HCT116 (cell line): ENCODE measurements at regions not wholly inside any gene's neighbourhood (a gene's known extent, or its start where the extent isn't known, plus 50 kb on each side); places are given as distances from the start of the nearest gene placed in this dataset.

Source experiments
- ATAC-seq: fragments of 200-7000 bp; cut with Tn5 transposase; 2 replicates; pipeline ENCODE4 v1.9.1; 2020; ENCODE audit warnings: mild to moderate bottlenecking, moderate library complexity
- BruUV-seq: library from RNA; stranded (reverse); fragments of 400-500 nt; replicated peaks from 2 replicates; lab custom pipeline; 2021; lab: Mats Ljungman, UMichigan
- CTCF ChIA-PET: fragments of 300-600 bp; sonication (Branson Sonifier 250); formaldehyde crosslinking; loops from one replicate; lab custom pipeline; 2021; ENCODE audit warnings: antibody characterized with exemption; lab: Charles Lee
- POLR2A ChIA-PET: fragments of 300-600, 350-600 bp; sonication (Branson Sonifier 250); formaldehyde crosslinking; loops from one replicate; lab custom pipeline; 2021; ENCODE audit warnings: antibody characterized with exemption; lab: Charles Lee
- RAD21 ChIA-PET, 2 experiments: fragments of 300-600 bp; sonication (Branson Sonifier 250); formaldehyde crosslinking; loops; one replicate each; lab custom pipeline; 2023; ENCODE audit warnings: low total read pairs in 2 of 2; ENCODE audit not compliant: uncharacterized antibody in 2 of 2, unreplicated experiment in 2 of 2, low non-redundant PET in 1 of 2; lab: Charles Lee
- DNase-seq: peaks from one replicate; pipeline ENCODE4 v3.0.0-alpha.2; 2010; ENCODE audit warnings: low read depth, low spot score
- H2AFZ ChIP-seq: fragments of 200-600 bp; shearing (Covaris generic), sonication (generic); 2 replicates; pipeline ENCODE4 v1.6.1; 2017; ENCODE audit warnings: low read depth, mixed run types, mixed read lengths, antibody characterized with exemption, low read length; ENCODE audit not compliant: poor library complexity, severe bottlenecking
- H3K27ac ChIP-seq: 2 replicates; pipeline ENCODE4 v1.5.1; 2012; ENCODE audit warnings: low read depth, low read length
- H3K27me3 ChIP-seq: fragments of 200-600 bp; sonication (generic); 2 replicates; pipeline ENCODE4 v1.6.1; 2016; ENCODE audit warnings: mixed run types, low read length, mixed read lengths; ENCODE audit not compliant: insufficient read depth
- H3K36me3 ChIP-seq, 2 experiments: fragments of 200-500 bp in 1 of 2; fragments of 200-600 bp in 1 of 2; sonication (Bioruptor generic) in 1 of 2; sonication (generic) in 1 of 2; 2 replicates each; pipeline versions ENCODE4 v1.5.1 to v1.6.1; 2014 to 2016; ENCODE audit warnings: low read length in 2 of 2, inconsistent platforms in 1 of 2, mixed read lengths in 1 of 2, mixed run types in 1 of 2; ENCODE audit not compliant: insufficient read depth in 2 of 2, control insufficient read depth in 1 of 2
- H3K4me1 ChIP-seq, 2 experiments: fragments of 200-600 bp in 1 of 2; sonication (generic) in 1 of 2; 2 replicates each; pipeline versions ENCODE4 v1.5.1 to v1.6.1; 2012 to 2017; ENCODE audit warnings: low read length in 2 of 2, inconsistent platforms in 1 of 2, mild to moderate bottlenecking in 1 of 2, mixed read lengths in 1 of 2, mixed run types in 1 of 2, moderate library complexity in 1 of 2; ENCODE audit not compliant: insufficient read depth in 2 of 2, control insufficient read depth in 1 of 2
- H3K4me2 ChIP-seq: fragments of 200-600 bp; sonication (generic); 2 replicates; pipeline ENCODE4 v1.6.1; 2017; ENCODE audit warnings: mixed run types, low read length, mixed read lengths
- H3K4me3 ChIP-seq, 2 experiments: fragments of 200-600 bp in 1 of 2; sonication (generic) in 1 of 2; replicated peaks in 1 of 2; 2 replicates each; pipeline ENCODE4 v1.5.1; 2011 to 2016; ENCODE audit warnings: low read length in 2 of 2, control low read depth in 1 of 2, low read depth in 1 of 2, mild to moderate bottlenecking in 1 of 2, mixed read lengths in 1 of 2, mixed run types in 1 of 2
- H3K79me2 ChIP-seq: fragments of 200-600 bp; sonication (generic); 2 replicates; pipeline ENCODE4 v1.6.1; 2017; ENCODE audit warnings: mild to moderate bottlenecking, mixed run types, low read length, moderate library complexity, mixed read lengths; ENCODE audit not compliant: insufficient read depth
- H3K9ac ChIP-seq: fragments of 200-600 bp; sonication (generic); 2 replicates; pipeline ENCODE4 v1.6.1; 2016; ENCODE audit warnings: low read length, mixed read lengths
- H3K9me2 ChIP-seq: fragments of 200-600 bp; sonication (generic), shearing (Covaris generic); 2 replicates; pipeline ENCODE4 v1.6.1; 2017; ENCODE audit warnings: mixed run types, mild to moderate bottlenecking, moderate library complexity; ENCODE audit not compliant: insufficient read depth
- H3K9me3 ChIP-seq, 2 experiments: fragments of 200-500 bp in 1 of 2; fragments of 200-600 bp in 1 of 2; sonication (Bioruptor generic) in 1 of 2; sonication (generic) in 1 of 2; 2 replicates each; pipeline ENCODE4 v1.6.1; 2014 to 2017; ENCODE audit warnings: low read length in 2 of 2, mixed read lengths in 2 of 2, inconsistent platforms in 1 of 2, low read depth in 1 of 2, mild to moderate bottlenecking in 1 of 2, mixed run types in 1 of 2, moderate library complexity in 1 of 2; ENCODE audit not compliant: control insufficient read depth in 1 of 2, insufficient read depth in 1 of 2
- H4K20me1 ChIP-seq: fragments of 200-600 bp; sonication (generic), shearing (Covaris generic); 2 replicates; pipeline ENCODE4 v1.6.1; 2017; ENCODE audit warnings: mixed run types, mild to moderate bottlenecking, moderate library complexity; ENCODE audit not compliant: insufficient read depth
- CBX3 ChIP-seq: IDR thresholded peaks from 2 replicates; pipeline ENCODE4 v1.6.1; 2012; ENCODE audit warnings: low read depth
- CEBPB ChIP-seq: IDR thresholded peaks from 2 replicates; pipeline ENCODE4 v1.6.1; 2012; ENCODE audit warnings: low read depth
- EZH2 ChIP-seq: fragments of 200-600 bp; sonication (generic); IDR thresholded peaks from 2 replicates; pipeline ENCODE4 v1.6.1; 2017; ENCODE audit warnings: antibody characterized with exemption, mixed run types
- EZH2phosphoT487 ChIP-seq: fragments of 200-600 bp; IDR thresholded peaks from 2 replicates; pipeline ENCODE4 v1.6.1; 2018; ENCODE audit warnings: antibody characterized with exemption, borderline replicate concordance
- FOSL1 ChIP-seq: IDR thresholded peaks from 2 replicates; pipeline ENCODE4 v1.6.1; 2012; ENCODE audit warnings: low read depth
- JUND ChIP-seq: IDR thresholded peaks from 2 replicates; pipeline ENCODE4 v1.6.1; 2012
- MAX ChIP-seq: IDR thresholded peaks from 2 replicates; pipeline ENCODE4 v1.6.1; 2012
- RAD21 ChIP-seq: IDR thresholded peaks from 2 replicates; pipeline ENCODE4 v1.6.1; 2012; ENCODE audit warnings: low read depth, mild to moderate bottlenecking
- SIN3A ChIP-seq: IDR thresholded peaks from 2 replicates; pipeline ENCODE4 v1.6.1; 2012; ENCODE audit warnings: low read depth
- SP1 ChIP-seq: IDR thresholded peaks from 2 replicates; pipeline ENCODE4 v1.6.1; 2012; ENCODE audit warnings: low read depth
- YY1 ChIP-seq: IDR thresholded peaks from 2 replicates; pipeline ENCODE4 v1.6.1; 2011; ENCODE audit warnings: low read length, low read depth, moderate library complexity, mild to moderate bottlenecking; ENCODE audit not compliant: insufficient replicate concordance; ENCODE audit errors: extremely low read depth
- ZFX ChIP-seq: fragments of 450-650 bp; IDR thresholded peaks from 2 replicates; pipeline ENCODE4 v1.6.1; 2017
- intact Hi-C: fragments of 100-400 bp; cut with micrococcal nuclease; formaldehyde crosslinking; loops from 2 replicates; pipeline ENCODE4 v1.10.0; 2022
- TF ChIP-seq, protein P1 (sequence below): IDR thresholded peaks from 2 replicates; pipeline ENCODE4 v1.6.1; 2011; ENCODE audit warnings: mild to moderate bottlenecking, low read length, moderate library complexity; ENCODE audit not compliant: insufficient replicate concordance; ENCODE audit errors: extremely low read depth
- TF ChIP-seq, protein P2 (sequence below), 3 experiments: fragments of 200-600 bp in 1 of 3; sonication (generic) in 1 of 3; IDR thresholded peaks in 2 of 3; conservative IDR thresholded peaks in 1 of 3; 2 replicates each; pipeline ENCODE4 v1.5.1; 2012 to 2017; ENCODE audit warnings: low read depth in 2 of 3, low read length in 2 of 3, antibody characterized with exemption in 1 of 3, borderline replicate concordance in 1 of 3, control low read depth in 1 of 3, mild to moderate bottlenecking in 1 of 3, mixed read lengths in 1 of 3, mixed run types in 1 of 3, moderate library complexity in 1 of 3; ENCODE audit not compliant: insufficient read depth in 1 of 3

GRCh38 chr12:84702001-84702400, 210.6 kb downstream of the SLC6A15 start:
- no peaks in the 10 kb centered on the region for H4K20me1 ChIP-seq
- H3K27ac ChIP-seq: no peak overlapping the region
- no peak for ATAC-seq
- DNase-seq: no peak
- no peak for TF ChIP-seq SIN3A
- TF ChIP-seq, protein P1, sequence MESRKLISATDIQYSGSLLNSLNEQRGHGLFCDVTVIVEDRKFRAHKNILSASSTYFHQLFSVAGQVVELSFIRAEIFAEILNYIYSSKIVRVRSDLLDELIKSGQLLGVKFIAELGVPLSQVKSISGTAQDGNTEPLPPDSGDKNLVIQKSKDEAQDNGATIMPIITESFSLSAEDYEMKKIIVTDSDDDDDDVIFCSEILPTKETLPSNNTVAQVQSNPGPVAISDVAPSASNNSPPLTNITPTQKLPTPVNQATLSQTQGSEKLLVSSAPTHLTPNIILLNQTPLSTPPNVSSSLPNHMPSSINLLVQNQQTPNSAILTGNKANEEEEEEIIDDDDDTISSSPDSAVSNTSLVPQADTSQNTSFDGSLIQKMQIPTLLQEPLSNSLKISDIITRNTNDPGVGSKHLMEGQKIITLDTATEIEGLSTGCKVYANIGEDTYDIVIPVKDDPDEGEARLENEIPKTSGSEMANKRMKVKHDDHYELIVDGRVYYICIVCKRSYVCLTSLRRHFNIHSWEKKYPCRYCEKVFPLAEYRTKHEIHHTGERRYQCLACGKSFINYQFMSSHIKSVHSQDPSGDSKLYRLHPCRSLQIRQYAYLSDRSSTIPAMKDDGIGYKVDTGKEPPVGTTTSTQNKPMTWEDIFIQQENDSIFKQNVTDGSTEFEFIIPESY: no peak
- TF ChIP-seq EZH2phosphoT487: no peak
- no peak for TF ChIP-seq RAD21
- H3K9ac ChIP-seq: no peak overlapping the region
- no TSS peak for BruUV-seq
- no peak overlapping the region for H3K4me3 ChIP-seq
- H2AFZ ChIP-seq: no peak overlapping the region
- CTCF ChIA-PET: no interaction called here
- RAD21 ChIA-PET: no interaction called here
- no peaks in the 10 kb centered on the region for H3K36me3 ChIP-seq
- no peaks in the 10 kb centered on the region for H3K9me3 ChIP-seq
- intact Hi-C loops: no loop called here
- H3K79me2 ChIP-seq: no peaks in the 10 kb centered on the region
- H3K4me2 ChIP-seq: no peak overlapping the region
- POLR2A ChIA-PET: no interaction called here
- H3K4me1 ChIP-seq: peaks cover 0 to 3% of the 10 kb centered on the region in 2 experiments; a peak in 1 of 4 replicates
- no peaks in the 10 kb centered on the region for H3K9me2 ChIP-seq
- H3K27me3 ChIP-seq: no peaks in the 10 kb centered on the region

- ChIA-PET RAD21 (no interaction called here), POLR2A (no interaction called here), CTCF (no interaction called here)
- Histone ChIP-seq H3K9me2 (no peaks in the 10 kb centered on the region), H3K27ac (no peak overlapping the region), H3K27me3 (no peaks in the 10 kb centered on the region), H3K9me3 (no peaks in the 10 kb centered on the region), H3K4me1 (peaks cover 0 to 3% of the 10 kb centered on the region in 2 experiments; a peak in 1 of 4 replicates), H3K79me2 (no peaks in the 10 kb centered on the region), H3K36me3 (no peaks in the 10 kb centered on the region), H3K9ac (no peak overlapping the region), H2AFZ (no peak overlapping the region), H3K4me2 (no peak overlapping the region), H4K20me1 (no peaks in the 10 kb centered on the region), H3K4me3 (no peak overlapping the region)
- BruUV-seq: no TSS peak
- intact Hi-C loops: no loop called here
- ATAC-seq: no peak
- no peak for DNase-seq
- TF ChIP-seq CBX3: no peak
- no peak for TF ChIP-seq MAX
- no peak for TF ChIP-seq JUND
- no peak for TF ChIP-seq EZH2phosphoT487
- no peak for TF ChIP-seq SP1
- TF ChIP-seq ZFX: no peak
- TF ChIP-seq SIN3A: no peak
- TF ChIP-seq, protein P2, sequence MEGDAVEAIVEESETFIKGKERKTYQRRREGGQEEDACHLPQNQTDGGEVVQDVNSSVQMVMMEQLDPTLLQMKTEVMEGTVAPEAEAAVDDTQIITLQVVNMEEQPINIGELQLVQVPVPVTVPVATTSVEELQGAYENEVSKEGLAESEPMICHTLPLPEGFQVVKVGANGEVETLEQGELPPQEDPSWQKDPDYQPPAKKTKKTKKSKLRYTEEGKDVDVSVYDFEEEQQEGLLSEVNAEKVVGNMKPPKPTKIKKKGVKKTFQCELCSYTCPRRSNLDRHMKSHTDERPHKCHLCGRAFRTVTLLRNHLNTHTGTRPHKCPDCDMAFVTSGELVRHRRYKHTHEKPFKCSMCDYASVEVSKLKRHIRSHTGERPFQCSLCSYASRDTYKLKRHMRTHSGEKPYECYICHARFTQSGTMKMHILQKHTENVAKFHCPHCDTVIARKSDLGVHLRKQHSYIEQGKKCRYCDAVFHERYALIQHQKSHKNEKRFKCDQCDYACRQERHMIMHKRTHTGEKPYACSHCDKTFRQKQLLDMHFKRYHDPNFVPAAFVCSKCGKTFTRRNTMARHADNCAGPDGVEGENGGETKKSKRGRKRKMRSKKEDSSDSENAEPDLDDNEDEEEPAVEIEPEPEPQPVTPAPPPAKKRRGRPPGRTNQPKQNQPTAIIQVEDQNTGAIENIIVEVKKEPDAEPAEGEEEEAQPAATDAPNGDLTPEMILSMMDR (IDR thresholded peaks at IDR 0.05 in 2 of 3, conservative IDR thresholded peaks at IDR 0.05 in 1 of 3; ENCODE audit: borderline replicate concordance in 1 of 3, insufficient read depth in 1 of 3, low read depth in 2 of 3, low read length in 2 of 3): no peak
- TF ChIP-seq EZH2: no peak
- no peak for TF ChIP-seq CEBPB
- no peak for TF ChIP-seq RAD21
- TF ChIP-seq, protein P1: no peak
- no peak for TF ChIP-seq FOSL1
- TF ChIP-seq YY1: no peak
Observed at GRCh38 chr12:84701041-84701440, 211.6 kb downstream of the SLC6A15 start.
